ENCODE measurements at regions not wholly inside any gene's neighbourhood (a gene's known extent, or its start where the extent isn't known, plus 50 kb on each side); places are given as distances from the start of the nearest gene placed in this dataset.

GRCh38 chr6:112468359-112468758 is 121.2 kb downstream of the RFPL4B start:
- no peak for ATAC-seq (ENCODE audit: low read depth)

GRCh38 chr6:112469306-112469705 is 122.2 kb downstream of the RFPL4B start:
- Mint-ChIP-seq H3K36me3 (ENCODE audit: low read depth) (no peaks in the 10 kb centered on the region), H3K27ac (no peak overlapping the region), H3K27me3 (no peaks in the 10 kb centered on the region), H3K9me3 (no peaks in the 10 kb centered on the region), H3K4me1 (no peaks in the 10 kb centered on the region), H3K4me3 (no peak overlapping the region)
- ChIA-PET CTCF (no interaction called here), POLR2A (no interaction called here)
- no peak for TF ChIP-seq CTCF (IDR thresholded peaks at IDR 0.05)
- no peak for ATAC-seq (ENCODE audit: low read depth)
- intact Hi-C loops (cut with micrococcal nuclease): no loop called here
- no peak for DNase-seq

More at GRCh38 chr6:112468359-112468758, 121.2 kb downstream of the RFPL4B start:
- DNase-seq: no peak
- no peaks in the 10 kb centered on the region for H3K4me1 Mint-ChIP-seq
- no peak for TF ChIP-seq CTCF (IDR thresholded peaks at IDR 0.05)
- no peak overlapping the region for H3K27ac Mint-ChIP-seq
- H3K4me3 Mint-ChIP-seq: no peak overlapping the region
- intact Hi-C loops (cut with micrococcal nuclease): no loop called here
- no peaks in the 10 kb centered on the region for H3K27me3 Mint-ChIP-seq
- H3K36me3 Mint-ChIP-seq (ENCODE audit: low read depth): no peaks in the 10 kb centered on the region
- no peaks in the 10 kb centered on the region for H3K9me3 Mint-ChIP-seq
- ChIA-PET CTCF (no interaction called here), POLR2A (no interaction called here)

GRCh38 chr6:112470376-112470775 is 123.2 kb downstream of the RFPL4B start:
- H3K4me3 Mint-ChIP-seq: no peak overlapping the region
- no peaks in the 10 kb centered on the region for H3K27me3 Mint-ChIP-seq
- CTCF ChIA-PET: no interaction called here
- no peak for TF ChIP-seq CTCF (IDR thresholded peaks at IDR 0.05)
- DNase-seq: no peak
- no peaks in the 10 kb centered on the region for H3K4me1 Mint-ChIP-seq
- no peak for ATAC-seq (ENCODE audit: low read depth)
- POLR2A ChIA-PET: no interaction called here
- no peak overlapping the region for H3K27ac Mint-ChIP-seq
- no peaks in the 10 kb centered on the region for H3K36me3 Mint-ChIP-seq (ENCODE audit: low read depth)
- intact Hi-C loops (cut with micrococcal nuclease): no loop called here
- H3K9me3 Mint-ChIP-seq: no peaks in the 10 kb centered on the region

GRCh38 chr6:112470950-112471349 is 123.8 kb downstream of the RFPL4B start:
- Mint-ChIP-seq H3K9me3 (no peaks in the 10 kb centered on the region), H3K27ac (no peak overlapping the region), H3K4me3 (no peak overlapping the region), H3K27me3 (no peaks in the 10 kb centered on the region), H3K36me3 (ENCODE audit: low read depth) (no peaks in the 10 kb centered on the region), H3K4me1 (no peaks in the 10 kb centered on the region)
- ATAC-seq (ENCODE audit: low read depth) (no peak), DNase-seq (no peak)
- intact Hi-C loops (cut with micrococcal nuclease): no loop called here
- CTCF ChIA-PET: no interaction called here
- TF ChIP-seq CTCF (IDR thresholded peaks at IDR 0.05): no peak
- POLR2A ChIA-PET: no interaction called here

- intact Hi-C loops (cut with micrococcal nuclease): no loop called here
- H3K4me3 Mint-ChIP-seq: no peak overlapping the region
- ChIA-PET CTCF (no interaction called here), POLR2A (no interaction called here)
- TF ChIP-seq CTCF (IDR thresholded peaks at IDR 0.05): no peak
- H3K27ac Mint-ChIP-seq: no peak overlapping the region
- H3K27me3 Mint-ChIP-seq: no peaks in the 10 kb centered on the region
- no peaks in the 10 kb centered on the region for H3K4me1 Mint-ChIP-seq
- H3K9me3 Mint-ChIP-seq: no peaks in the 10 kb centered on the region
- DNase-seq (no peak), ATAC-seq (ENCODE audit: low read depth) (no peak)
- H3K36me3 Mint-ChIP-seq (ENCODE audit: low read depth): no peaks in the 10 kb centered on the region
These were observed 128.0 kb downstream of the RFPL4B start for GRCh38 chr6:112475083-112475482.
